Activated B cell treated with CpG ODN at 0.5 μM for 24 hours (primary cell): ENCODE measurements at regions not wholly inside any gene's neighbourhood (a gene's known extent, or its start where the extent isn't known, plus 50 kb on each side); places are given as distances from the start of the nearest gene placed in this dataset.

ENCODE experiments used
- ATAC-seq: fragments of 200-7000 bp; cut with Tn5 transposase; one replicate; pipeline ENCODE4 v1.10.0; 2021; ENCODE audit warnings: low read depth, mild to moderate bottlenecking, moderate library complexity
- CTCF ChIA-PET: fragments of 350-600 bp; sonication (Branson Sonifier 250); formaldehyde crosslinking; loops from one replicate; lab custom pipeline; 2021; ENCODE audit warnings: antibody characterized with exemption; lab: Charles Lee
- POLR2A ChIA-PET: fragments of 350-600 bp; sonication (Branson Sonifier 250); formaldehyde crosslinking; loops from one replicate; lab custom pipeline; 2021; ENCODE audit warnings: antibody characterized with exemption; lab: Charles Lee
- DNase-seq: peaks from one replicate; pipeline ENCODE4 v3.0.0; 2022
- H3K27ac Mint-ChIP-seq: one replicate; pipeline ENCODE4 v1.8.0; 2020; ENCODE audit warnings: mixed read lengths
- H3K27me3 Mint-ChIP-seq: one replicate; pipeline ENCODE4 v1.8.0; 2021; ENCODE audit warnings: mixed read lengths
- H3K36me3 Mint-ChIP-seq: one replicate; pipeline ENCODE4 v1.8.0; 2021; ENCODE audit warnings: low read depth, mixed read lengths
- H3K4me1 Mint-ChIP-seq: one replicate; pipeline ENCODE4 v1.8.0; 2021; ENCODE audit warnings: mixed read lengths
- H3K4me3 Mint-ChIP-seq: one replicate; pipeline ENCODE4 v1.8.0; 2020; ENCODE audit warnings: mild to moderate bottlenecking, mixed read lengths
- H3K9me3 Mint-ChIP-seq: one replicate; pipeline ENCODE4 v1.8.0; 2020; ENCODE audit warnings: mixed read lengths
- CTCF ChIP-seq: fragments of 200-600 bp; IDR thresholded peaks from one replicate; pipeline ENCODE4 v1.8.0; 2022; ENCODE audit warnings: antibody characterized with exemption, mild to moderate bottlenecking
- intact Hi-C: fragments of 100-400 bp; cut with micrococcal nuclease; formaldehyde crosslinking; loops from one replicate; pipeline ENCODE4 v1.15.1; 2024

GRCh38 chr2:150832686-150833085 lies 345.2 kb upstream of the RND3 start:
- Mint-ChIP-seq H3K36me3 (no peaks in the 10 kb centered on the region), H3K4me3 (no peak overlapping the region), H3K4me1 (no peaks in the 10 kb centered on the region), H3K9me3 (peaks cover 4% of the 10 kb centered on the region), H3K27ac (no peak overlapping the region), H3K27me3 (no peaks in the 10 kb centered on the region)
- intact Hi-C loops: no loop called here
- ChIA-PET CTCF (no interaction called here), POLR2A (no interaction called here)
- no peak for ATAC-seq
- DNase-seq: no peak
- no peak for TF ChIP-seq CTCF

- Mint-ChIP-seq H3K4me3 (no peak overlapping the region), H3K9me3 (peaks cover 3% of the 10 kb centered on the region), H3K36me3 (no peaks in the 10 kb centered on the region), H3K27ac (no peak overlapping the region), H3K27me3 (no peaks in the 10 kb centered on the region), H3K4me1 (no peaks in the 10 kb centered on the region)
- ChIA-PET POLR2A (no interaction called here), CTCF (no interaction called here)
- intact Hi-C loops: no loop called here
- TF ChIP-seq CTCF: no peak
- ATAC-seq (no peak), DNase-seq (no peak)
Observed at GRCh38 chr2:150824118-150824517, 336.7 kb upstream of the RND3 start.

- H3K27me3 Mint-ChIP-seq: no peaks in the 10 kb centered on the region
- CTCF ChIA-PET: no interaction called here
- intact Hi-C loops: no loop called here
Observed at GRCh38 chr2:150817422-150817821, 330.0 kb upstream of the RND3 start.

GRCh38 chr2:150812664-150813367 lies 325.3 kb upstream of the RND3 start:
- DNase-seq (no peak), ATAC-seq (no peak)
- no peak for TF ChIP-seq CTCF
- CTCF ChIA-PET: no interaction called here
- H3K4me3 Mint-ChIP-seq: no peak overlapping the region
- intact Hi-C loops: no loop called here
- no peaks in the 10 kb centered on the region for H3K4me1 Mint-ChIP-seq
- no peaks in the 10 kb centered on the region for H3K27me3 Mint-ChIP-seq
- no peak overlapping the region for H3K27ac Mint-ChIP-seq
- POLR2A ChIA-PET: no interaction called here
- no peaks in the 10 kb centered on the region for H3K36me3 Mint-ChIP-seq
- H3K9me3 Mint-ChIP-seq: no peaks in the 10 kb centered on the region

More at GRCh38 chr2:150817422-150817821, 330.0 kb upstream of the RND3 start:
- no peaks in the 10 kb centered on the region for H3K36me3 Mint-ChIP-seq
- H3K4me1 Mint-ChIP-seq: no peaks in the 10 kb centered on the region
- POLR2A ChIA-PET: no interaction called here
- no peak overlapping the region for H3K27ac Mint-ChIP-seq
- H3K4me3 Mint-ChIP-seq: no peak overlapping the region
- TF ChIP-seq CTCF: no peak
- H3K9me3 Mint-ChIP-seq: peaks cover 3% of the 10 kb centered on the region
- no peak for DNase-seq
- no peak for ATAC-seq

DNA sequence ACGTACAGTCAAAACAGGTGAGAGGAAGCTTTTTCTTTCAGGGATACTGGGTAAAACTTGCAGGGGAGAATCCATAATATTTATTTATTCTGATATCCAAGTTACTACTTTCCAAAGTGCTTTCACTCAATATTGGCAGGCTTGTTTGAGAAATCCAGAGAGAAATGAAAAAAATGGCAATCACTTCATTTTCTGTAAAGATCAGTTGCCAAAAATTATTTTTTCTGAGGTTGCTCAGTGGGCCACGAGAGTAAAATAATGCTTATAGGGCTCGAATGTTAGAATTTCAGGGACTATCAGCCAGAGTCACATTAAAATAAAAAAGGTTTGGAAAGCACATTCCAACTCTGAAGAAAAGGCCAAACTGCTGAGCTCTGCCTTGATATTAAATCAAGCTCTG lies 324.6 kb upstream of the RND3 start:
- Mint-ChIP-seq H3K4me1 (no peaks in the 10 kb centered on the region), H3K27me3 (no peaks in the 10 kb centered on the region), H3K36me3 (no peaks in the 10 kb centered on the region), H3K9me3 (no peaks in the 10 kb centered on the region), H3K4me3 (no peak overlapping the region), H3K27ac (no peak overlapping the region)
- ATAC-seq: no peak
- CTCF ChIA-PET: no interaction called here
- TF ChIP-seq CTCF: no peak
- POLR2A ChIA-PET: no interaction called here
- intact Hi-C loops: no loop called here
- no peak for DNase-seq
